GM23248 (cell line): ENCODE measurements at regions not wholly inside any gene's neighbourhood (a gene's known extent, or its start where the extent isn't known, plus 50 kb on each side); places are given as distances from the start of the nearest gene placed in this dataset.

ENCODE experiments used
- DNase-seq: peaks from one replicate; pipeline ENCODE4 v3.0.0-alpha.2; 2015
- H2AFZ ChIP-seq: fragments of 200-600 bp; sonication (generic); 2 replicates; pipeline ENCODE4 v1.6.1; 2016; ENCODE audit warnings: antibody characterized with exemption
- H3F3A ChIP-seq: fragments of 200-600 bp; sonication (generic); 2 replicates; pipeline ENCODE4 v1.6.1; 2016; ENCODE audit warnings: mild to moderate bottlenecking, antibody characterized with exemption, mixed run types; ENCODE audit not compliant: insufficient read depth
- H3K27ac ChIP-seq: fragments of 200-600 bp; sonication (generic); 2 replicates; pipeline ENCODE4 v1.5.1; 2016; ENCODE audit warnings: mild to moderate bottlenecking
- H3K27me3 ChIP-seq: fragments of 200-600 bp; sonication (generic); replicated peaks from 2 replicates; pipeline ENCODE4 v1.6.1; 2016; ENCODE audit warnings: mild to moderate bottlenecking; ENCODE audit not compliant: insufficient read depth
- H3K36me3 ChIP-seq: fragments of 200-600 bp; sonication (generic); 2 replicates; pipeline ENCODE4 v1.6.1; 2016; ENCODE audit warnings: low read depth, mild to moderate bottlenecking
- H3K4me1 ChIP-seq: fragments of 200-600 bp; sonication (generic); 2 replicates; pipeline ENCODE4 v1.6.1; 2016; ENCODE audit warnings: mild to moderate bottlenecking; ENCODE audit not compliant: insufficient read depth
- H3K4me2 ChIP-seq: fragments of 200-600 bp; sonication (generic); one replicate; pipeline ENCODE4 v1.6.1; 2016; ENCODE audit warnings: mild to moderate bottlenecking; ENCODE audit not compliant: unreplicated experiment
- H3K4me3 ChIP-seq: fragments of 200-600 bp; sonication (generic); 2 replicates; pipeline ENCODE4 v1.5.1; 2016; ENCODE audit warnings: mild to moderate bottlenecking
- H3K79me2 ChIP-seq: fragments of 200-600 bp; sonication (generic); 2 replicates; pipeline ENCODE4 v1.6.1; 2016; ENCODE audit warnings: mild to moderate bottlenecking; ENCODE audit not compliant: insufficient read depth
- H3K9ac ChIP-seq: fragments of 200-600 bp; sonication (generic); 2 replicates; pipeline ENCODE4 v1.6.1; 2016; ENCODE audit warnings: mild to moderate bottlenecking
- H3K9me2 ChIP-seq: fragments of 200-600 bp; sonication (generic); 2 replicates; pipeline ENCODE4 v1.6.1; 2016; ENCODE audit warnings: mixed run types, mild to moderate bottlenecking, moderate library complexity; ENCODE audit not compliant: insufficient read depth
- H3K9me3 ChIP-seq: fragments of 200-600 bp; sonication (generic); one replicate; pipeline ENCODE4 v1.6.1; 2017; ENCODE audit warnings: low read depth
- H4K20me1 ChIP-seq: fragments of 200-600 bp; sonication (generic); 2 replicates; pipeline ENCODE4 v1.6.0; 2016; ENCODE audit not compliant: insufficient read depth
- EZH2 ChIP-seq: fragments of 200-600 bp; sonication (generic); IDR thresholded peaks from 2 replicates; pipeline ENCODE4 v1.6.1; 2018; ENCODE audit warnings: antibody characterized with exemption, mild to moderate bottlenecking; ENCODE audit not compliant: insufficient read depth, poor library complexity, severe bottlenecking
- EZH2phosphoT487 ChIP-seq: fragments of 200-600 bp; sonication (generic); IDR thresholded peaks from 2 replicates; pipeline ENCODE4 v1.6.1; 2018; ENCODE audit warnings: antibody characterized with exemption, moderate library complexity, mild to moderate bottlenecking, low read depth; ENCODE audit not compliant: insufficient read depth
- WGBS, 2 experiments: methylation state at CpG; one replicate each; pipeline ENCODE4 v1.1.6; 2015 to 2017; ENCODE audit warnings: low lambda C conversion rate in 2 of 2, low coverage in 1 of 2; ENCODE audit errors: missing lambda C conversion rate in 2 of 2; 5-methylcytosine and 5-hydroxymethylcytosine counted together
- in situ Hi-C: fragments of 300-500 bp; cut with MboI; formaldehyde crosslinking; loops from 2 replicates; pipeline ENCODE4 v1.15.0; 2020

DNA sequence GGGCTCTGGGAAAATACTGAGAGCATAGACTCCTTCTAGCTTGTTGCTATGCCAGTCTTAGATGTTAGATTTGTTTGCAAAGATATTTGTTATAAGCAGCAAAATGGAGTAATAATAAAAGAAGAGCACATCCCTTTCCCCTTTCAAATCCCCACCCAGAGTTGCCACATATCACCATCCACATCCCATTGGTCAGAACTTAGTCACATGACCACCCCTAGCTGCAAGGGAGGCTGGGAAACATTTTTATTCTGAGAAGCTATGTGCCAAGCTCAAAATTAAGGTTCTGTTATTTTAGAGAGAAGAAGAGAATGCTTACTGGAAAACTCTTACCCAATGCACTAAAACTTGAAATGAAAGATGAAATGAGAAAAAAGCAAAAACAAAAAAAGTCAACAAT lies 193.9 kb upstream of the MVB12B start:
- Histone ChIP-seq H3K27me3 (peaks cover 4% of the 10 kb centered on the region), H3K79me2 (no peaks in the 10 kb centered on the region), H3K4me2 (no peak overlapping the region), H3K27ac (no peak overlapping the region), H4K20me1 (no peaks in the 10 kb centered on the region), H3K9ac (no peak overlapping the region), H3K9me3 (no peaks in the 10 kb centered on the region), H3K4me1 (no peaks in the 10 kb centered on the region), H3K9me2 (no peaks in the 10 kb centered on the region; the same call in 1 of the 2 replicates), H2AFZ (no peak overlapping the region), H3K4me3 (no peak overlapping the region), H3K36me3 (no peaks in the 10 kb centered on the region), H3F3A (no peaks in the 10 kb centered on the region)
- TF ChIP-seq EZH2phosphoT487 (no peak), EZH2 (no peak)
- DNase-seq = no peak
- in situ Hi-C loops = no loop called here

DNA sequence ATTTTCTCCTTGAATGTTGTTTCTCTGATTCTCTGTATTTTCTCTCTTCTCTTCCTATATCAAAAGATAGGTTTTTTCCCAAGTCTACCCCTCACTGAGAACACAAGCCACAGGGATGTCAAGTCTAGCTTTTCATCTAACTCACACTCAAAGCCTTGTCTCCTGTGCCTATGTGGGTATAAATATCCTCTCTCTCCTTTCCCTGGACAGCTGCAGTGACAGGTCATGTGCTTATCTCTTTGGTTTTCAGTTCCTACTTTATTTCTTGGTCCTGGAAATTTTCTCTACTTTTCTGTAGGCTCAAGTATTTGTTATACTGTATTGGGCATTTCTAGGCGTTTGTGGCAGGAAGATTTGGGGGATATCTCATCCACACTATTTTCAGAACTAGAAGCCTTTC lies 182.4 kb upstream of the MVB12B start:
- Histone ChIP-seq H2AFZ (no peak overlapping the region), H4K20me1 (no peaks in the 10 kb centered on the region), H3K9ac (no peak overlapping the region), H3K4me2 (no peak overlapping the region), H3K27ac (no peak overlapping the region), H3K9me2 (no peaks in the 10 kb centered on the region), H3K36me3 (no peaks in the 10 kb centered on the region), H3F3A (no peaks in the 10 kb centered on the region), H3K4me3 (no peak overlapping the region), H3K79me2 (no peaks in the 10 kb centered on the region), H3K9me3 (no peaks in the 10 kb centered on the region), H3K27me3 (peaks cover 47% of the 10 kb centered on the region), H3K4me1 (no peaks in the 10 kb centered on the region)
- WGBS, 2 experiments = 13 to 27% methylated on average over 1 of the region's 1 CpG
- in situ Hi-C loops = no loop called here
- no peak for TF ChIP-seq EZH2phosphoT487
- no peak for TF ChIP-seq EZH2
- DNase-seq = no peak

DNA sequence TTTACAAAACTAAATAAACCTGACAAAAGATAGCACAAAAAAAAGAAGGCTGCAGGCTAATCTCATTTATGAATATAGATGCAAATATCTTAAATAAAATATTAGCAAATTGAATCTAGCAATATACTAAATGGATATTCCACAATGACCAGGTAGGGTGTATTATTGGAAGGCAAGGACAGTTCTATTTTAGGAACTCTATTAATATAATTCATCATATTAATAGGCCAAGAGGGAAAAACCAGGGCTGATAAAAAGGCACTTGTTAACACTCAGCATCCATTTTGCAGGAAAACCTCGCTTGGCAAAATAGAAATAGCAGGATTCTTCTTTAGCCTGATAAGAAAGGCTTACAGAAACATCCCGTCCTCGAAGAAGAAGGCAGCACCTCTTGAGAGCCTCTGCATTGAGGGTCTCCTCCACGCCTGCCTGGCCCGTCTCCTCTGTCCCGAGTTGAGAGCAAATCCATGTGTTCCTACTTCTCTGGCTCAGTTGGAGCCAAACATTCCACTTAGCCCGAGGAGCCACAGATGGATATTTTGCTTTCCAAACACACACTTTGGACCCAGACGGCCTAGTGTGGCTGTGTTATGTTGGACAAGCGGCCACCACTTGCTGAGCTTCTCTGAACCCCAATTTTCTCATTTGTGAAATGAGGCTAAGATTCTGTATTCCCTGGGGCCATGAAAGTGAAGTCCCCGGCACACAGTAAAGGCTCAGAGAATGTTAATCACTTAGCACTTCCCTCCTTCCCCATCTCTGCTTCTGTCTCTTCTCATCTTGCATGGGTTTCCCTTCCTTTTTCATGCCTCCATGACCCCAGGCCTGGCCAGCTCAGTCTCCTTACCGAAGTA lies 181.8 kb upstream of the MVB12B start:
- Histone ChIP-seq H3K4me2 (no peak overlapping the region), H3K79me2 (no peaks in the 10 kb centered on the region), H2AFZ (no peak overlapping the region), H3F3A (no peaks in the 10 kb centered on the region), H3K27me3 (peaks cover 47% of the 10 kb centered on the region), H3K9me3 (no peaks in the 10 kb centered on the region), H3K4me1 (no peaks in the 10 kb centered on the region), H3K9me2 (no peaks in the 10 kb centered on the region), H4K20me1 (no peaks in the 10 kb centered on the region), H3K4me3 (no peak overlapping the region), H3K9ac (no peak overlapping the region), H3K36me3 (no peaks in the 10 kb centered on the region), H3K27ac (no peak overlapping the region)
- no peak for TF ChIP-seq EZH2phosphoT487
- TF ChIP-seq EZH2 = no peak
- DNase-seq = no peak
- in situ Hi-C loops = no loop called here
- WGBS, 2 experiments = 21 to 24% methylated on average over 11 of the region's 11 CpGs

DNA sequence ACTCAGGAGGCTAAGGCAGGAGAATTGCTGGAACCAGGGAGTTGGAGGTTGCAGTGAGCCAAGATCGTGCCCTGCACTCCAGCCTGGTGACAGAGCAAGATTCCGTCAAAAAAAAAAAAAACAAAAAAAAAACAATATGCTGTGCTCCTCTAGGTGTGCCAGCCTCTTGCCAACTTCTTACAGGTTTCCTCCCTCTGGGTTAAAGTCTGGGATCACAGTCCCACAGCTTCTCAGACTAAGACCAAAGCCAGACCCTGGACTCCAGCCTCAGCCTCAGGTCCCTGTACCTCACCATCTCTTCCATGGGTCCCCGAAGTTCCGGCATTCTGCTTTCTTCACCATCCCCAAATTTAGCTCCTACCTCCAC lies 180.8 kb upstream of the MVB12B start:
- Histone ChIP-seq H3K4me1 (no peaks in the 10 kb centered on the region), H3K27ac (no peak overlapping the region), H3K9me2 (no peaks in the 10 kb centered on the region), H3K4me3 (no peak overlapping the region), H3K79me2 (no peaks in the 10 kb centered on the region), H3K27me3 (peaks cover 47% of the 10 kb centered on the region), H3K36me3 (no peaks in the 10 kb centered on the region), H4K20me1 (no peaks in the 10 kb centered on the region), H3K9ac (no peak overlapping the region), H3K4me2 (no peak overlapping the region), H3F3A (no peaks in the 10 kb centered on the region), H2AFZ (no peak overlapping the region), H3K9me3 (no peaks in the 10 kb centered on the region)
- TF ChIP-seq EZH2phosphoT487 (no peak), EZH2 (no peak)
- DNase-seq = no peak
- in situ Hi-C loops = no loop called here
- WGBS, 2 experiments = 63% methylated on average over 4 of the region's 4 CpGs
